Skin epidermis (tissue), 12 donors: ENCODE measurements at regions not wholly inside any gene's neighbourhood (a gene's known extent, or its start where the extent isn't known, plus 50 kb on each side); places are given as distances from the start of the nearest gene placed in this dataset.
"Not testable (repeated sequence)": the region's sequence is repeated elsewhere in the genome, so short reads cannot be mapped to it uniquely, and the experiment has no call there.

ENCODE experiments used
- H3K27ac ChIP-seq, 21 experiments: fragments of 200-600 bp; sonication (generic) in 11 of 21; one replicate each; pipeline ENCODE4 v1.5.0; 2020; ENCODE audit warnings: mild to moderate bottlenecking in 3 of 21, inconsistent platforms in 2 of 21, moderate library complexity in 2 of 21
- H3K4me3 ChIP-seq, 7 experiments: fragments of 200-600 bp; sonication (generic) in 2 of 7; one replicate each; pipeline ENCODE4 v1.5.0; 2020; ENCODE audit warnings: inconsistent platforms in 2 of 7, mild to moderate bottlenecking in 2 of 7, moderate library complexity in 1 of 7

DNA sequence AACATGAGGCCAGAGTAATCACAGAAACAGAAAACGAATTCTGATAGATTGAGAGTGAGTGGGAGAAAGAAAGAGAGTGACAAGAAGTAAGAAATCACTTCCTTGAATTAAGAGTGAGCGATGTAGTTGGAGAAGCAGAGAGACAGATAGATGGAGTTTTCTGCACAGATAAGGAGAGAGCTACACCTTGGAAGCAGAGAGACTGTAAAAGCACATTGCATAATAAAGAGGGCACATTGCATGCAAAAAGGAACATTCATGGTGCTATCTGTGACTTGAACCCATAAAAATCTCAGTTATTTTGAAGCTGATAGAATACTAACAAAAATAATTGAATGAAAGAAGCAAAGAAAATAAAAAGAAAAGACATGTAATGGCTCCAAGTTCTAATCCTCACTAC lies 943.8 kb downstream of the NR2F1-AS1 start:
- no peak overlapping the region for H3K4me3 ChIP-seq

GRCh38 chr5:92635001-92635461 lies 946.0 kb downstream of the NR2F1-AS1 start:
- Histone ChIP-seq H3K27ac (no peak overlapping the region), H3K4me3 (no peak overlapping the region)

More for the DNA sequence above, 943.8 kb downstream of the NR2F1-AS1 start:
- H3K27ac ChIP-seq: no peak overlapping the region

DNA sequence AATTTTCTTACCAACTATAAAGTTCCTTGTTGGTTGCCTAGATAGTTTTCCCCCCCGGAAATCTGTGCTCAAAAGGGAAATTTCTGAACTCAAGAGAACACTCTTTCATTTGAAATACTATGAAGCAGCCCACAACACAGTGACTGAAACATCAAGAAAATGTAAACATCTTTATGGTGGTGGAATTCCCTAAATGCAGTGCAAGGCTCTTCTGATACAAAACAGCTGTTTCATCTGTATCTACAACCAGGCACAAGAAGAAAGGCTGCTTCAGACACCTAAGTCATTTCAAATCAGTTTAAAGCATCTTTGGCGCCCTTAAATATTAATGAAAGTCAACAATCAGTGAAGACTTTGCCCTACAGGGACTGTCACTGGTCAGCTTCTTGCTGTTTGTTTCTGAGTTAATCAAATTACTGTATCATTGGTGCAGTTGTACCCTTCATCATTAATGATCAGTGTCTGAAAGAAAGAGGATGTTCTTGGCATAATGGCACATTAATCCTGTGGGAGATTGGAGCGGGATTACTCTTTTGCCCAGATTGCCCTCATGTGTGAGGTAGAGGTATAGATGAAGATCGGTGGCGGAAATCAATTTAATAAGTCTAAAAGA lies 947.0 kb downstream of the NR2F1-AS1 start:
- H3K27ac ChIP-seq: no peak overlapping the region
- H3K4me3 ChIP-seq: no peak overlapping the region

DNA sequence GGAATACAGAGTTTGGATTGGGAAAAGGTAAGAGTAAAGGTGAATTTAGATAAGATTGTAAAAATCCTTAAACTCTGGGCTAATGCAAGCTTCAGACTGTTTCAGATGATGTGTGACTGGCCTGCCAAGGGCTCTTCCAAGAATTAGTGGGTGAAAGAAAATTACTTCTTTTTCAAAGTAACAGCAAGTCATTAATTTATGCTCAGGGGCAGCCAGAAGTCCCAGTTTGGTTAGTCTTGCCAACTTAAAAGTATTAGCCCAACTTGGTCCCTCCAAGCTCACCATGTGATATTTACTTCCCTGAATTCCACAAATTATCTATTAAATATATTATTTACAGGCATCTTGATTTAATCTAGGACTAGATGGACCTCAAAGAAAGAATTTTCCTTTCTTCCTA lies 947.8 kb downstream of the NR2F1-AS1 start:
- H3K4me3 ChIP-seq: no peak overlapping the region
- no peak overlapping the region for H3K27ac ChIP-seq

DNA sequence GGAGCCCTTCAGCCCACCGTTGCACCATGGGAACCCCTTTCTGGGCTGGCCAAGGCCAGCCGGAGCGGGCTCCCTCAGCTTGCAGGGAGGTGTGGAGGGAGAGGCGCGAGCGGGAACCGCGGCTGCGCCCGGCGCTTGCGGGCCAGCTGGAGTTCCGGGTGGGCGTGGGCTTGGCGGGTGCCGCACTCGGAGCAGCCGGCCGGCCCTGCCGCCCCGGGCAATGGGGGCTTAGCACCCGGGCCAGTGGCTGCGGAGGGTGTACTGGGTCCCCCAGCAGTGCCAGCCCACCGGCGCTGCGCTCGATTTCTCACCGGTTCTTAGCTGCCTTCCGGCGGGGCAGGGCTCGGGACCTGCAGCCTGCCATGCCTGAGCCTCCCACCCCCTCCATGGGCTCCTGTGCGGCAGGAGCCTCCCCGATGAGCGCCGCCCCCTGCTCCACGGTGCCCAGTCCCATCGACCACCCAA lies 949.8 kb downstream of the NR2F1-AS1 start:
- not testable (repeated sequence) for H3K4me3 ChIP-seq

DNA sequence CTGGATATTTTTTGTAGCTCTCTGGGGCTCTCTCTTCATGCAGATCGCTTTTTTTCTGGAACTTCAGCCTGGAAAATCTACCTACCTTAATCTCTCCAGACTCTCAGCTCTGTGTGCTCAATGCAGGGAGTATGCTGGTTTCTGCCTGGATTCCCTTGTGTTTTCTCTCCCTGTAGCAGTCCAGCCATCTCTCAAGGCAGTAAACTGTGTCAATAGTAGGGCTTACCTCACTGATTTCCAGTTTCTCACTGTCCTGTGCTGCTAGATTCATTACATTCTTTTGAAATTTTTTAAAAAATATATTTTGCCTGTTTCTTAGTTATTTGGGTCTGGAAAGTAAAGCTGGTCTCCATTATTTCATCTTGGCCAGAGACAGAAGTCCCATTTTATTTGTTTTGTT lies 951.4 kb downstream of the NR2F1-AS1 start:
- no peak overlapping the region for H3K4me3 ChIP-seq
- H3K27ac ChIP-seq: no peak overlapping the region

More for the DNA sequence above, 949.8 kb downstream of the NR2F1-AS1 start:
- H3K27ac ChIP-seq: not testable (repeated sequence)

DNA sequence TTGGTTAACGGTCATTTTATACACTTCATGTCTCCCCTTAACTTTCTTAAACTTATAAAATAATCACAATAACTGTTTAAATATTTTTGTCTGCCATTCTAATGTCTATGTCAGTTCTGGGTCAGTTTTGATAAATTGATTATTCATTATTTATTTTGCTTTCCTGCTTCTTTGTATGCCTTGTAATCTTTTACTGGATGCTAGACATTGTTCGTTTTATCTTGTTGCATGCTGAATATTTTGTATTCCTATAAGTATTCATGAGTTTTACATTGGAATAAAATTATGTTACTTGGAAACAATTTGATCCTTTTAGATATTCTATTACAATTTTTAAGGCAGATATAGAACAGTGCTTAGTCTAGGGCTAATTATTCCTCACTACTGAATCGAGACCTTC lies 952.0 kb downstream of the NR2F1-AS1 start:
- H3K27ac ChIP-seq: no peak overlapping the region
- no peak overlapping the region for H3K4me3 ChIP-seq

DNA sequence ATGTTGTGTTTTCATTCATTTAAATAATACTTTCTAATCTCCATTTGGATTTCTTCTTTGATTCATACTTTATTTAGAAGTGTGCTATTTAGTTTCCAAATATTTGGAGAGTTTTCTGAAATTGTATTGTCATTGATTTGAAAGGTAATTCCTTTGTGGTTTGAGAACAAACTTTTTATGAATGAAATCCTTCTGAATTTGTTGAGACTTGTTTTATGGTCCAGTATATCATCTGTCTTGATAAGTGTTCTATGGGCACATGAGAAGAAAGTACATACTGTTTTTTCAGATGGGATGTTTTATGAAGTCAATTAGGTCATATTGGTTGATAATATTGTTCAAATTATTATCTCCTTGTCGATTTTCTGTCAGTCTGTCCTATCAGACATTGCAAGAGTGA lies 953.8 kb downstream of the NR2F1-AS1 start:
- H3K4me3 ChIP-seq: no peak overlapping the region
- H3K27ac ChIP-seq: no peak overlapping the region

DNA sequence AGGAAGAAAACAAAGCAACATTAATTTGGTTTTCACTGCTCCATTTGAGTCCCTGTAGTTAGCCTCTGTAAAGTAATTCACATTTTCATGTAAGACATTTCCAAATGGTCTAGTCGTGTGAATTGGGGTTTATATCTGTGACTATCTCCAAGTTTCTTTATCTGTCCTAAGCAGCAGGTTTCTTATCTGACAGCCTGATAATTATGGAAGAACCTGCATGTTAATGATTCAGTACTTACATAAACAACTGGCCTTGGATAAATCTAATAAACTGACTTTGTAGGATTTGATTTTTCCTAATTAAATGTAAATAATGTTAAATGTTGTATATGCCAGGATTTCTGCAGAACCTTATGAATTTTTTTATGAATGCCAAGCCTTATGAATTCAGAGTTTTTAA lies 964.9 kb downstream of the NR2F1-AS1 start:
- H3K27ac ChIP-seq: no peak overlapping the region

DNA sequence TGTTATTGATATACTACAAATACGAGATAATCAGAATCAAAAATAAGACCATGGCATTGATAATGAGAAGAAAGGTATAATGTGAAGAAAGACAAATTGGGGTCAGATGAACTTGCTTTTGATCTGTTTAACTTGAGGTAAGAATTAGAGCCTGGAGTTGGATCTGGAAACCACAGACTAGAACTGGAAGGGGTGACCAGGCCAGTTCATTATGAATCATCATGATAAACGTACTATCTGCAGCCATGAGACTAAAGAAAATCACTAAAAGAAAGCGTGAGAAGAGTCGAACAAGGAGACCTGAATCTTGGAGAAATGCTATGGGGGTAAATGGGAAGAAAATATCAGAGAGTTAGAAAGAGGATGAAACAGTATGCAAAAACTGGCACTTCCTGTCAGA lies 967.5 kb downstream of the NR2F1-AS1 start:
- H3K27ac ChIP-seq: no peak overlapping the region
- H3K4me3 ChIP-seq: no peak overlapping the region

More for the DNA sequence above, 964.9 kb downstream of the NR2F1-AS1 start:
- H3K4me3 ChIP-seq: no peak overlapping the region

- not testable (repeated sequence) for H3K27ac ChIP-seq, H3K4me3 ChIP-seq
These were observed 970.6 kb downstream of the NR2F1-AS1 start for GRCh38 chr5:92610435-92610834.

- no peak overlapping the region for H3K27ac ChIP-seq
These were observed 975.4 kb downstream of the NR2F1-AS1 start for GRCh38 chr5:92605591-92605990.

DNA sequence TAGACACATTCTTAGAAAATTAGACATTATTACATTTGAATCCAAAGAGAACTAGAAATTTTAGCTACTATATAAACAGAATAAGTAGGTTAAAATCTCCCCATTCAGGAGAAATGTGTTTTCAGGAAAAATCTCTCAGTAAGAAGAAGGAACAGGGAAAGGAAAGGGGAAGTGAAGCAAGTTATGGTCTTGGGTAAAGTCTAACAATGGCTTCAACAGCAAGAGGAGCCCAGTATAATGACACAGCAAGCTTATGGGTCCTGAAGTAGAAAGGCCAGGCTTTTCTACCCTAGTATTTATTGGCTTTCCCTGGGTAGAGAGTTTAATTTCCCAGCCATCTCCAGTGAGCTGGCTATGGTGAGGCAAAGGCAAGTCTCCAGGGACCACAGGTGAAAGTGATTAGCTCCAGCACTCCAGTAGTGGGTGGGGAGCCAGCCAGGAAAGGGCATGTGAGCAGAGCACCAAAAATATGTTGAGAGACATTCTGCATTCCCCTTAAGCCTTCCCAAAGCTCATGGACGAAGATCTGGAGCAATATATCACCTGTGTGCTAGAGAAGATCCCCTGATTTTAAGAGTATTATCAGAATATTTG lies 981.7 kb downstream of the NR2F1-AS1 start:
- Histone ChIP-seq H3K27ac (no peak overlapping the region), H3K4me3 (no peak overlapping the region)

More at GRCh38 chr5:92605591-92605990, 975.4 kb downstream of the NR2F1-AS1 start:
- no peak overlapping the region for H3K4me3 ChIP-seq

GRCh38 chr5:92594031-92594430 lies 987.0 kb downstream of the NR2F1-AS1 start:
- H3K27ac ChIP-seq: no peak overlapping the region
- H3K4me3 ChIP-seq: no peak overlapping the region

GRCh38 chr5:92588876-92589275 lies 992.1 kb downstream of the NR2F1-AS1 start:
- H3K27ac ChIP-seq: no peak overlapping the region
- H3K4me3 ChIP-seq: no peak overlapping the region

GRCh38 chr5:92581690-92582089 lies 999.3 kb downstream of the NR2F1-AS1 start:
- no peak overlapping the region for H3K27ac ChIP-seq
- no peak overlapping the region for H3K4me3 ChIP-seq

DNA sequence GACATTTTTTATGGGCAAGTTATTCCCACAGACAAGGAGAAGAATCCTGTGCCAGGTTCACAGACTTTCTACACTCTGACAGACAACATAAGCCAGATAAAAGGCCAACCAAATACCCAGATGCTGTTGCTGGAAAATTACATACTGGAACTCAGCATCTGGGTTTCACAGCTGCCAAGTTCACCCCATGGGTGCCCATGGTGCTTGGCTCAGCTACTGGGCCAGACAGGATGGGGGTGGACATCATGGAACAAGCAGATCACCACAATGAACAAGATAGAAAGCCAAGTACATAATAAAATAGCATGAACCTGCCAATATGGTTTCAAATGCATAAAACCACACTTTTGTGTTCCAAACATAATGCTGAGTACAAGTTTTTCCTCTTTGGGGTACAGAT lies 999.8 kb downstream of the NR2F1-AS1 start:
- no peak overlapping the region for H3K4me3 ChIP-seq
- no peak overlapping the region for H3K27ac ChIP-seq

GRCh38 chr5:92580814-92581213 lies 1000.2 kb downstream of the NR2F1-AS1 start:
- Histone ChIP-seq H3K27ac (no peak overlapping the region), H3K4me3 (no peak overlapping the region)

DNA sequence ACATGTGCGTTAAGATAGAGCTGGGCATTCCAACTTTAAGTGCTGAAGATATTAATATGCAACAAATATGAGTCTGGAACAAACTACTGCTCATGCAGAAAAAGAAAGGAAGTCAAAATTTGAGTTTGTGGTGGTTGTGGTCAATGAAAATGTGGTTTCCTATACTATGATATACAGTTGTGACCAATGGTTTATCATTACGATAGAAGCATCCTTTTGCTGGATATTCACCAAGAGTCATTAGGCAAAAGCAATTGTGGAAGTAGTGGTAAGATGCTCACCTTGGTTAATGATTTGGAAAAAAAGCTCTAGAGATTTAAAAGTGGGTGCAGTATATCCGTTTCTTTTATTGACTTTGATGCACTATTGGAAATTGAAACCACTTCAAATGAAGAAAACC lies 1007.0 kb downstream of the NR2F1-AS1 start:
- Histone ChIP-seq H3K27ac (no peak overlapping the region), H3K4me3 (no peak overlapping the region)

DNA sequence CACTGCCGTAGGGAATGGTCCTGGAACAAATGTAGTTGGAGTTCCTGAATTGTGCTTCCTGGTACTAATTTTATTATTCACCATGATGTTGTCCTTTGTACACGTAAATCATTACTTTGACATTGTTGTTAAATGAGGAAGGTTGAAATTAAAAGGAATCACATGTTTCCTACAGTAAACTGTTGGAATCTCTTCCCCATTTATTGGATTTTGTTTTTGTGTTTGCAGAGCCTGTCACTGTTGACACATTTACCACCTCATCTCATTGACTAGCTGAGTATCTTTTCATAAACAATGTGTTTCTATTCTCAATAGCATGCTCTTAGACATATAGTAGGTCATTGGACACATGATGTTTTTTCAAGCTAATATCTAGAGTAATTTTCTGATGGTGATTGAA lies 1012.5 kb downstream of the NR2F1-AS1 start:
- Histone ChIP-seq H3K27ac (no peak overlapping the region), H3K4me3 (no peak overlapping the region)

- Histone ChIP-seq H3K27ac (no peak overlapping the region), H3K4me3 (no peak overlapping the region)
These were observed 1013.1 kb downstream of the NR2F1-AS1 start for GRCh38 chr5:92567831-92568450.
